ENCODE measurements at regions not wholly inside any gene's neighbourhood (a gene's known extent, or its start where the extent isn't known, plus 50 kb on each side); places are given as distances from the start of the nearest gene placed in this dataset.

GRCh38 chr13:26495750-26496149 is 61.7 kb upstream of the WASF3 start:
- TF ChIP-seq, protein P1, sequence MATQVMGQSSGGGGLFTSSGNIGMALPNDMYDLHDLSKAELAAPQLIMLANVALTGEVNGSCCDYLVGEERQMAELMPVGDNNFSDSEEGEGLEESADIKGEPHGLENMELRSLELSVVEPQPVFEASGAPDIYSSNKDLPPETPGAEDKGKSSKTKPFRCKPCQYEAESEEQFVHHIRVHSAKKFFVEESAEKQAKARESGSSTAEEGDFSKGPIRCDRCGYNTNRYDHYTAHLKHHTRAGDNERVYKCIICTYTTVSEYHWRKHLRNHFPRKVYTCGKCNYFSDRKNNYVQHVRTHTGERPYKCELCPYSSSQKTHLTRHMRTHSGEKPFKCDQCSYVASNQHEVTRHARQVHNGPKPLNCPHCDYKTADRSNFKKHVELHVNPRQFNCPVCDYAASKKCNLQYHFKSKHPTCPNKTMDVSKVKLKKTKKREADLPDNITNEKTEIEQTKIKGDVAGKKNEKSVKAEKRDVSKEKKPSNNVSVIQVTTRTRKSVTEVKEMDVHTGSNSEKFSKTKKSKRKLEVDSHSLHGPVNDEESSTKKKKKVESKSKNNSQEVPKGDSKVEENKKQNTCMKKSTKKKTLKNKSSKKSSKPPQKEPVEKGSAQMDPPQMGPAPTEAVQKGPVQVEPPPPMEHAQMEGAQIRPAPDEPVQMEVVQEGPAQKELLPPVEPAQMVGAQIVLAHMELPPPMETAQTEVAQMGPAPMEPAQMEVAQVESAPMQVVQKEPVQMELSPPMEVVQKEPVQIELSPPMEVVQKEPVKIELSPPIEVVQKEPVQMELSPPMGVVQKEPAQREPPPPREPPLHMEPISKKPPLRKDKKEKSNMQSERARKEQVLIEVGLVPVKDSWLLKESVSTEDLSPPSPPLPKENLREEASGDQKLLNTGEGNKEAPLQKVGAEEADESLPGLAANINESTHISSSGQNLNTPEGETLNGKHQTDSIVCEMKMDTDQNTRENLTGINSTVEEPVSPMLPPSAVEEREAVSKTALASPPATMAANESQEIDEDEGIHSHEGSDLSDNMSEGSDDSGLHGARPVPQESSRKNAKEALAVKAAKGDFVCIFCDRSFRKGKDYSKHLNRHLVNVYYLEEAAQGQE (IDR thresholded peaks at IDR 0.05; ENCODE audit: insufficient read depth in 1 of 2, low read depth in 2 of 2, low read length in 2 of 2) = no peak
- TF ChIP-seq TAF1 (IDR thresholded peaks at IDR 0.05; ENCODE audit: borderline replicate concordance, insufficient read depth, low read length) (no peak), POLR2AphosphoS5 (IDR thresholded peaks at IDR 0.05; ENCODE audit: low read depth, low read length) (no peak)
